SK-N-SH treated with all-trans-retinoic acid at 6 μM for 48 hours (cell line): ENCODE measurements at regions not wholly inside any gene's neighbourhood (a gene's known extent, or its start where the extent isn't known, plus 50 kb on each side); places are given as distances from the start of the nearest gene placed in this dataset.

Source experiments
- ATAC-seq: fragments of 200-7000 bp; cut with Tn5 transposase; 3 replicates; pipeline ENCODE4 v1.9.1; 2020; ENCODE audit warnings: mild to moderate bottlenecking, moderate library complexity
- ARNTL ChIP-seq: fragments of 450-650 bp; formaldehyde crosslinking; IDR thresholded peaks from 2 replicates; pipeline ENCODE4 v1.5.0; 2020; ENCODE audit warnings: low read depth, mild to moderate bottlenecking, moderate library complexity, borderline replicate concordance
- BACH2 ChIP-seq: fragments of 250-450 bp; sonication (Bioruptor Pico); IDR thresholded peaks from 2 replicates; pipeline ENCODE4 v1.9.0; 2021; ENCODE audit warnings: mild to moderate bottlenecking, borderline replicate concordance
- CSDC2 ChIP-seq: fragments of 250-450 bp; sonication (Bioruptor Pico); IDR thresholded peaks from 2 replicates; pipeline ENCODE4 v1.5.0; 2020; ENCODE audit warnings: mild to moderate bottlenecking, moderate library complexity
- GLIS3 ChIP-seq: fragments of 250-450 bp; sonication (Bioruptor Pico); IDR thresholded peaks from 2 replicates; pipeline ENCODE4 v1.5.0; 2020; ENCODE audit warnings: mild to moderate bottlenecking, moderate library complexity
- ISL1 ChIP-seq: fragments of 250-450 bp; sonication (Bioruptor Pico); IDR thresholded peaks from 2 replicates; pipeline ENCODE4 v2.1.2; 2022; ENCODE audit warnings: mild to moderate bottlenecking, moderate library complexity
- OSR1 ChIP-seq: fragments of 250-450 bp; sonication (Bioruptor Pico); IDR thresholded peaks from 2 replicates; pipeline ENCODE4 v1.8.0; 2022; ENCODE audit warnings: moderate library complexity, mild to moderate bottlenecking, inconsistent platforms
- PPARA ChIP-seq: fragments of 250-450 bp; sonication (Bioruptor Pico); IDR thresholded peaks from 2 replicates; pipeline ENCODE4 v1.5.0; 2020; ENCODE audit warnings: mild to moderate bottlenecking, borderline replicate concordance
- RARB ChIP-seq: fragments of 250-450 bp; sonication (Bioruptor Pico); IDR thresholded peaks from 2 replicates; pipeline ENCODE4 v1.8.0; 2021; ENCODE audit warnings: mild to moderate bottlenecking, moderate library complexity
- SNAI2 ChIP-seq: fragments of 250-450 bp; sonication (Bioruptor Pico); IDR thresholded peaks from 2 replicates; pipeline ENCODE4 v1.5.0; 2020; ENCODE audit warnings: mild to moderate bottlenecking, moderate library complexity
- TCF4 ChIP-seq: fragments of 250-450 bp; sonication (Bioruptor Pico); IDR thresholded peaks from 2 replicates; pipeline ENCODE4 v1.8.0; 2021; ENCODE audit warnings: mild to moderate bottlenecking, moderate library complexity, borderline replicate concordance
- ZC3H10 ChIP-seq: fragments of 250-450 bp; sonication (Bioruptor Pico); IDR thresholded peaks from 2 replicates; pipeline ENCODE4 v1.5.1; 2021; ENCODE audit warnings: mild to moderate bottlenecking, moderate library complexity
- ZFP3 ChIP-seq: fragments of 250-450 bp; sonication (Bioruptor Pico); IDR thresholded peaks from 2 replicates; pipeline ENCODE4 v1.5.0; 2020; ENCODE audit warnings: mild to moderate bottlenecking, moderate library complexity
- ZFP30 ChIP-seq: fragments of 450-650 bp; formaldehyde crosslinking; IDR thresholded peaks from 2 replicates; pipeline ENCODE4 v1.5.0; 2022; ENCODE audit warnings: mild to moderate bottlenecking, moderate library complexity
- ZNF565 ChIP-seq: fragments of 450-650 bp; formaldehyde crosslinking; conservative IDR thresholded peaks from 2 replicates; pipeline ENCODE4 v1.5.0; 2020; ENCODE audit warnings: low read depth, mild to moderate bottlenecking, moderate library complexity
- ZNF70 ChIP-seq: fragments of 450-650 bp; formaldehyde crosslinking; IDR thresholded peaks from 2 replicates; pipeline ENCODE4 v1.5.0; 2020; ENCODE audit warnings: mild to moderate bottlenecking, moderate library complexity
- ZNF8 ChIP-seq: fragments of 450-650 bp; formaldehyde crosslinking; IDR thresholded peaks from 2 replicates; pipeline ENCODE4 v1.5.0; 2020; ENCODE audit warnings: mild to moderate bottlenecking, moderate library complexity
- TF ChIP-seq, protein P1 (sequence below): fragments of 250-450 bp; sonication (Bioruptor Pico); IDR thresholded peaks from 2 replicates; pipeline ENCODE4 v1.5.1; 2020; ENCODE audit warnings: low read depth, mild to moderate bottlenecking, moderate library complexity
- TF ChIP-seq, protein P2 (sequence below): fragments of 250-450 bp; sonication (Bioruptor Pico); IDR thresholded peaks from 2 replicates; pipeline ENCODE4 v1.8.0; 2020; ENCODE audit warnings: mild to moderate bottlenecking, moderate library complexity, borderline replicate concordance
- TF ChIP-seq, protein P3 (sequence below): fragments of 250-450 bp; sonication (Bioruptor Pico); IDR thresholded peaks from 2 replicates; pipeline ENCODE4 v1.5.0; 2020; ENCODE audit warnings: mild to moderate bottlenecking, moderate library complexity
- TF ChIP-seq, protein P4 (sequence below): fragments of 250-450 bp; sonication (Bioruptor Pico); IDR thresholded peaks from 2 replicates; pipeline ENCODE4 v1.8.0; 2021; ENCODE audit warnings: low read depth, mild to moderate bottlenecking, moderate library complexity, borderline replicate concordance
- TF ChIP-seq, protein P5 (sequence below): fragments of 250-450 bp; sonication (Bioruptor Pico); IDR thresholded peaks from 2 replicates; pipeline ENCODE4 v1.5.1; 2021; ENCODE audit warnings: mild to moderate bottlenecking, moderate library complexity

DNA sequence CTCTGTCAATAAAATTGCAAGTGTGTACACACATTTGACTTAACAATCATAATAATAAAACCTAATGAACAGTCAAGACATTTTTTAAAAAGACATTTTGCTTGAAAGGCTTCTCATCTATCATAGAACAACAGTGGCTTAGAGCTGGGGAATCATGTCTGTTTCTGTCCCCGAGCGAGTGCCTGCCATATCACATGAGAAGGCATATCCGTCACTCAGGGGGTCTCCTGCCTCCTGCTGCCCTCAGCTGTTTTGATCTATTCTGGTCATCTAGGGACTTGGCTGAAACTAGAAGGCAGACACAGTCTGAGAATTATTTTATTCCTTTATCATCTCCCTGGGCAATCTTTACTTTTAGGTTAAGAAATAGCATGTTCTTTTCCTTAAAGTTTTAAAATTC lies 278.7 kb upstream of the KLF6 start (continued):
- TF ChIP-seq, protein P1, sequence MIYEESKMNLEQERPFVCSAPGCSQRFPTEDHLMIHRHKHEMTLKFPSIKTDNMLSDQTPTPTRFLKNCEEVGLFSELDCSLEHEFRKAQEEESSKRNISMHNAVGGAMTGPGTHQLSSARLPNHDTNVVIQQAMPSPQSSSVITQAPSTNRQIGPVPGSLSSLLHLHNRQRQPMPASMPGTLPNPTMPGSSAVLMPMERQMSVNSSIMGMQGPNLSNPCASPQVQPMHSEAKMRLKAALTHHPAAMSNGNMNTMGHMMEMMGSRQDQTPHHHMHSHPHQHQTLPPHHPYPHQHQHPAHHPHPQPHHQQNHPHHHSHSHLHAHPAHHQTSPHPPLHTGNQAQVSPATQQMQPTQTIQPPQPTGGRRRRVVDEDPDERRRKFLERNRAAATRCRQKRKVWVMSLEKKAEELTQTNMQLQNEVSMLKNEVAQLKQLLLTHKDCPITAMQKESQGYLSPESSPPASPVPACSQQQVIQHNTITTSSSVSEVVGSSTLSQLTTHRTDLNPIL (CRISPR knock-in tag) = no peak
- TF ChIP-seq ZNF8 (CRISPR knock-in tag) (no peak), ZFP3 (CRISPR knock-in tag) (no peak)

DNA sequence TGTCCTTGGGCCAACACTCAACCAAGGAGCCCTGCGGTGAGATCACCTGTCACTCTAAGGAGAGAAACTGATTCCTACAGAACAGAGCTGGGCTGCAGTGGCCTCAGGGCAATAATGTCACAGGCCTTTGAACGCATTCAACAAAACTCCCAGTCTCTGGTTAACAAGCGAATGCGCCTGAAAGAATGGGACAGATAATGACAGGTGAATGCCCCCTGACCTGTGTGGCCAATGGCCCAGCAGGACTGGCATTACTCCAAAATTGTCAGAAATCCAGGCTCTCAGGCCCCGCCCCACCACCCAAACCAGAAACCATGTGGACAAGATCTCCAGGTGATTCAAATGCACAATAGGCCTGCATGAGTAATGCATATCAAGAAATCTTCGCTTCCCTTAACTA lies 277.7 kb upstream of the KLF6 start:
- TF ChIP-seq, protein P1 (CRISPR knock-in tag) = no peak
- TF ChIP-seq GLIS3 (CRISPR knock-in tag) (no peak), ZNF565 (CRISPR knock-in tag) (no peak), ISL1 (CRISPR knock-in tag) (no peak), ZNF8 (CRISPR knock-in tag) (no peak), PPARA (no peak), ZFP30 (CRISPR knock-in tag) (no peak), BACH2 (CRISPR knock-in tag) (no peak), OSR1 (no peak), TCF4 (CRISPR knock-in tag) (no peak), ZC3H10 (no peak), CSDC2 (CRISPR knock-in tag) (no peak), ARNTL (CRISPR knock-in tag) (no peak), ZFP3 (CRISPR knock-in tag) (no peak), ZNF70 (no peak), RARB (CRISPR knock-in tag) (no peak)
- TF ChIP-seq, protein P2, sequence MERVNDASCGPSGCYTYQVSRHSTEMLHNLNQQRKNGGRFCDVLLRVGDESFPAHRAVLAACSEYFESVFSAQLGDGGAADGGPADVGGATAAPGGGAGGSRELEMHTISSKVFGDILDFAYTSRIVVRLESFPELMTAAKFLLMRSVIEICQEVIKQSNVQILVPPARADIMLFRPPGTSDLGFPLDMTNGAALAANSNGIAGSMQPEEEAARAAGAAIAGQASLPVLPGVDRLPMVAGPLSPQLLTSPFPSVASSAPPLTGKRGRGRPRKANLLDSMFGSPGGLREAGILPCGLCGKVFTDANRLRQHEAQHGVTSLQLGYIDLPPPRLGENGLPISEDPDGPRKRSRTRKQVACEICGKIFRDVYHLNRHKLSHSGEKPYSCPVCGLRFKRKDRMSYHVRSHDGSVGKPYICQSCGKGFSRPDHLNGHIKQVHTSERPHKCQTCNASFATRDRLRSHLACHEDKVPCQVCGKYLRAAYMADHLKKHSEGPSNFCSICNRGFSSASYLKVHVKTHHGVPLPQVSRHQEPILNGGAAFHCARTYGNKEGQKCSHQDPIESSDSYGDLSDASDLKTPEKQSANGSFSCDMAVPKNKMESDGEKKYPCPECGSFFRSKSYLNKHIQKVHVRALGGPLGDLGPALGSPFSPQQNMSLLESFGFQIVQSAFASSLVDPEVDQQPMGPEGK (CRISPR knock-in tag) = no peak
- TF ChIP-seq, protein P3, sequence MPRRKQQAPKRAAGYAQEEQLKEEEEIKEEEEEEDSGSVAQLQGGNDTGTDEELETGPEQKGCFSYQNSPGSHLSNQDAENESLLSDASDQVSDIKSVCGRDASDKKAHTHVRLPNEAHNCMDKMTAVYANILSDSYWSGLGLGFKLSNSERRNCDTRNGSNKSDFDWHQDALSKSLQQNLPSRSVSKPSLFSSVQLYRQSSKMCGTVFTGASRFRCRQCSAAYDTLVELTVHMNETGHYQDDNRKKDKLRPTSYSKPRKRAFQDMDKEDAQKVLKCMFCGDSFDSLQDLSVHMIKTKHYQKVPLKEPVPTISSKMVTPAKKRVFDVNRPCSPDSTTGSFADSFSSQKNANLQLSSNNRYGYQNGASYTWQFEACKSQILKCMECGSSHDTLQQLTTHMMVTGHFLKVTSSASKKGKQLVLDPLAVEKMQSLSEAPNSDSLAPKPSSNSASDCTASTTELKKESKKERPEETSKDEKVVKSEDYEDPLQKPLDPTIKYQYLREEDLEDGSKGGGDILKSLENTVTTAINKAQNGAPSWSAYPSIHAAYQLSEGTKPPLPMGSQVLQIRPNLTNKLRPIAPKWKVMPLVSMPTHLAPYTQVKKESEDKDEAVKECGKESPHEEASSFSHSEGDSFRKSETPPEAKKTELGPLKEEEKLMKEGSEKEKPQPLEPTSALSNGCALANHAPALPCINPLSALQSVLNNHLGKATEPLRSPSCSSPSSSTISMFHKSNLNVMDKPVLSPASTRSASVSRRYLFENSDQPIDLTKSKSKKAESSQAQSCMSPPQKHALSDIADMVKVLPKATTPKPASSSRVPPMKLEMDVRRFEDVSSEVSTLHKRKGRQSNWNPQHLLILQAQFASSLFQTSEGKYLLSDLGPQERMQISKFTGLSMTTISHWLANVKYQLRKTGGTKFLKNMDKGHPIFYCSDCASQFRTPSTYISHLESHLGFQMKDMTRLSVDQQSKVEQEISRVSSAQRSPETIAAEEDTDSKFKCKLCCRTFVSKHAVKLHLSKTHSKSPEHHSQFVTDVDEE (CRISPR knock-in tag) = no peak
- no peak for ATAC-seq

DNA sequence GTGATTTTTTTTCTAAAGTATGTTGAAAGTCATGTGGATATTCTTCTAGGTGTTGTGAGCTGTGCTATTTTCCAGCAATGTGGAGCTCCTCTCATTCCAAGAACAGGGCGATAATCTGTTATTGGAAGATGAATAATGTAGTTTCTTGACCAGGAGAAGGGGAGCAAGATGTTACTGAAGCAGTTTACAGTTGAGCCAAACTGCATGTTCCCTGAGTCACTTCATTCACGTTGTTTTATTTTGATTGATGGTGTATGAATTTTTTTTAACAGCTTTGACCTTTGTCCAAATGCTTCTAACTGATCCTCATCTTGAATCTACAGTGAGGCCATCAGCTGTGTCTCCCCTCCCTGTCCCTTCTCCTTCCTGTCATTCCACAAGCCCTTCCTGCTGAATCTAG lies 277.1 kb upstream of the KLF6 start:
- TF ChIP-seq SNAI2 (CRISPR knock-in tag) (no peak), ZNF8 (CRISPR knock-in tag) (no peak), ZFP30 (CRISPR knock-in tag) (no peak), ZNF70 (no peak), BACH2 (CRISPR knock-in tag) (no peak), PPARA (no peak), TCF4 (CRISPR knock-in tag) (no peak), RARB (CRISPR knock-in tag) (no peak)
- TF ChIP-seq, protein P4, sequence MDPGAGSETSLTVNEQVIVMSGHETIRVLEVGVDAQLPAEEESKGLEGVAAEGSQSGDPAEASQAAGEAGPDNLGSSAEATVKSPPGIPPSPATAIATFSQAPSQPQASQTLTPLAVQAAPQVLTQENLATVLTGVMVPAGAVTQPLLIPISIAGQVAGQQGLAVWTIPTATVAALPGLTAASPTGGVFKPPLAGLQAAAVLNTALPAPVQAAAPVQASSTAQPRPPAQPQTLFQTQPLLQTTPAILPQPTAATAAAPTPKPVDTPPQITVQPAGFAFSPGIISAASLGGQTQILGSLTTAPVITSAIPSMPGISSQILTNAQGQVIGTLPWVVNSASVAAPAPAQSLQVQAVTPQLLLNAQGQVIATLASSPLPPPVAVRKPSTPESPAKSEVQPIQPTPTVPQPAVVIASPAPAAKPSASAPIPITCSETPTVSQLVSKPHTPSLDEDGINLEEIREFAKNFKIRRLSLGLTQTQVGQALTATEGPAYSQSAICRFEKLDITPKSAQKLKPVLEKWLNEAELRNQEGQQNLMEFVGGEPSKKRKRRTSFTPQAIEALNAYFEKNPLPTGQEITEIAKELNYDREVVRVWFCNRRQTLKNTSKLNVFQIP (CRISPR knock-in tag) = no peak
- TF ChIP-seq, protein P5, sequence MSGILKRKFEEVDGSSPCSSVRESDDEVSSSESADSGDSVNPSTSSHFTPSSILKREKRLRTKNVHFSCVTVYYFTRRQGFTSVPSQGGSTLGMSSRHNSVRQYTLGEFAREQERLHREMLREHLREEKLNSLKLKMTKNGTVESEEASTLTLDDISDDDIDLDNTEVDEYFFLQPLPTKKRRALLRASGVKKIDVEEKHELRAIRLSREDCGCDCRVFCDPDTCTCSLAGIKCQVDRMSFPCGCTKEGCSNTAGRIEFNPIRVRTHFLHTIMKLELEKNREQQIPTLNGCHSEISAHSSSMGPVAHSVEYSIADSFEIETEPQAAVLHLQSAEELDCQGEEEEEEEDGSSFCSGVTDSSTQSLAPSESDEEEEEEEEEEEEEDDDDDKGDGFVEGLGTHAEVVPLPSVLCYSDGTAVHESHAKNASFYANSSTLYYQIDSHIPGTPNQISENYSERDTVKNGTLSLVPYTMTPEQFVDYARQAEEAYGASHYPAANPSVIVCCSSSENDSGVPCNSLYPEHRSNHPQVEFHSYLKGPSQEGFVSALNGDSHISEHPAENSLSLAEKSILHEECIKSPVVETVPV (CRISPR knock-in tag) = no peak
- TF ChIP-seq, protein P3 (CRISPR knock-in tag) = no peak

More for the DNA sequence above, 277.1 kb upstream of the KLF6 start:
- peak; percentile 27; the same call in 1 of the 3 replicates for ATAC-seq
